GM19023 (cell line): ENCODE measurements at regions not wholly inside any gene's neighbourhood (a gene's known extent, or its start where the extent isn't known, plus 50 kb on each side); places are given as distances from the start of the nearest gene placed in this dataset.

ENCODE experiments used
- ATAC-seq: cut with Tn5 transposase; IDR thresholded peaks from one replicate; pipeline ENCODE4 v1.9.1; 2021; ENCODE audit warnings: mild to moderate bottlenecking, moderate library complexity; ENCODE audit not compliant: unreplicated experiment

DNA sequence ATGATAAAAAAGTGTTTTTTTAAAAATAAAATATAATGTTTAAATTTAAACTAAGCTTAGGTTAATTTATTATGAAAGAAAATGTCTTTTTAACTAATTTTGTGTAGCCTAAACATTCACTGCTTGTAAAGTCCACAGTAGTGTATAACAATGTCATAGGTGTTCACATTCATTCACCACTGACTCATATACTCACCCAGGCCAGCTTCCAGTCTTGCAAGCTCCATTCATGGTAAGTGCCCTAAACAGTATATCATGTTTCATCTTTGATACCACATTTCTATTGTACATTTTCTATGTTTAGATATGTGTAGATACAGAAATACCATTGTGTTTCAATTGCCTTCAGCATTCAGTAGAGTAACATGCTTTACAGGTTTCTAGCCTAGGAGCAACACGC is 530.3 kb downstream of the EPHA5 start:
- ATAC-seq = no peak

DNA sequence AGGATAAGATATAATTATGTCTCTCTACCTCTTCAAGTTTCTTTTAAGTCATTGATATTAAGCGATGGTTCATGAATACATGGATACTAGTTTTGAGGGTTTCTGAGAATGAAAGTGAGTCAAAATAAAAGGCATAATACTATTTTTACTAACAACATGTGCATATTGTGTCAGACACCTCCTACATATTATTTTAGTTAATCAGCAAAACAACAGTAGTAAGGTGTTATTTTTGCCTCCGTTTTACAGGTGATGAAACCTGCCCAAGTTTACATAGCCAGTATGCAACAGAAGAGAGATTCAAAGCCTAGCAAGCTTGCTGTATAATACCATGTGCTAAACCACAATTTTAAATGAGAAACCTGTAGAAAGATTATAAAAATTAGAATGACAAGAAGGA is 544.1 kb downstream of the EPHA5 start:
- ATAC-seq = no peak

DNA sequence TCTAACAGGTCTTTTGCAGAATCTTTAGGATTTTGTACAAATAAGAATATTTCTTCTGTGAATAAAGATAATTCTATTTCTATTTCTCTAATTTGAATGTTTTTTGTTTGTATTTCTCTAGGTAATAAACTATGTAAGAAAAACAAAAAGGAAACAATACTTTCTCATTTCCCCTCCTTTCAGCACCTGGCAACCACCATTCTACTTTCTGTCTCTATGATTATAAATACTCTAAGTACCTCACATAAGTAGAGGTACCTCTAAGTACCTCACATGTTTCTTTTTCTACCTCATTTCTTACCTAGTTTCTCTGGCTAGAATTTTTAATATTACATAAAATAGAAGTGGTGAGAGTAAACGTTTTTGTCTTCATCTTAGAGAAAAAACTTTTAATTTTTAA is 550.0 kb downstream of the EPHA5 start:
- ATAC-seq = no peak

DNA sequence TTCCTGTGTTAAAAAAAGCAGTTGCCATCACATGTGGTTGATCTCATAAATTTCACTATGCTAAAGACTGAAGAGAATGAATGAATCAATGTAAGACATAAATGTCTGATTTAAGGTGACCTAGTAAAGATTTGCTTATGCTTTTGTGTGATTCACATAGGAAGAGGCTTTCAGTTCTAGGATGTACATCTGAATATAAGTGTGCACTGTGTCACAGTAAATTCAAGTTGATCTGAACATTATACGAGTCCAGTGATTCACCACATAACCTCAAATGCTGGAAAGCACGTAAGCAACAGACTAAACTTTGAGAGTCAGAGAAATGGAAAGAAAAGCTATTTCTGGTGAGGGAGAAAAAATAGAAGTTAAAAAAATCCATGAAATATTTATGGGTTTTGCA is 567.9 kb downstream of the EPHA5 start:
- ATAC-seq = no peak

DNA sequence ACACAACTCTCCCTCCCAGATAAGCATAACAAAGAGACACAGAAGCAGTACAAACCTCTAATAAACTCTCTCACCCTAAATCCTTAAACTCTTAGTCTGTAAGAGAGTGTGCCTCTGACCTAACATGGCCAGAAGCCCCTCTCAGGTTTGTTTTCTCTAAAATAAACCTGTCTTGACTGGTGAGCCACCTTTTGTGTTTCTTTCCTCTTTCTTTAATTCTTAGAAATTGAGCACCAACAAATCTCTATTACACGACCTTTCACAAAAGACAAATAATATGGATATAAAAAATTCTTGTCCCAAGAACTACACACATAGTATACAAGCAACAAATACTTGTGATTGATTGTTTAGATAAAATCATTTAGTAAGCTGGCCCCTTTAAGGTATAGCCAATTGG is 573.7 kb downstream of the EPHA5 start:
- no peak for ATAC-seq

DNA sequence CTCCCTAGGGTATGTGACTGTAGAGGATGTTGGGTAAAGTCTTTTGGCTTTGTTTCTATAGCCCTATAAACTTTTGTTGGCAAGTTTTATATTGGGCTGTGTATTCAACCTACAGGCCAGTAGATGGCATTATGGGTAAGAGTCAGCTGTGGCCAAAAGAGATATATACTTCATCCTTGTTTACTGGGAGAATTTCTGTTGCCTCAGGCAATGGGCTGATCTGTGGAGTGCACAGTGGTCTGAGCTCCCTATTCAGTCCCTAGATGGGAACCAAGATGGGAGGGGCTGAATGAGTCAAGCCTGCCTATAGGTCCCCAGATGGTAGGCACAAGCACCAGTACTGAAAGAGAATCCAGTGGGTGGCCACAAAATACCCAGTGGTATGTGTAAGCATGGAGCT is 580.6 kb downstream of the EPHA5 start:
- no peak for ATAC-seq

DNA sequence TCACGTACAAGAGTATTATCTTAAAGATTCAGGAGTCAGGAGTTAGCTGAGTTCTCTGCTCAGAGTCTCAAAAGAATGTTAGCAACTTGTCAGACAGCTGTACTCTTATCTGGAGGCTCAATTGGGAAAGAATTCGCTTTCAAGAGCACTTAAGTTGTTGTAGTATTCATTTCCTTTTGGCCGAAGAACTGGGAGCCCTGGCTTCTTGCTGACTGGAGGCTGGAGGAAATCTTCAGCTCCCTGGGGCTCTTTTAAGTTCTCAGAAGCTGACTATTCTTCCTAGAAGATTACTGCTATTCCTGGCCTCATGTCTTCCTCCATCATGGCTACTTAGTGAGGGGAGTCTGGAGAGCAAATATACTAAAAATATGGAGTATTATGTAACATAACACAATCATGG is 587.2 kb downstream of the EPHA5 start:
- ATAC-seq = no peak

DNA sequence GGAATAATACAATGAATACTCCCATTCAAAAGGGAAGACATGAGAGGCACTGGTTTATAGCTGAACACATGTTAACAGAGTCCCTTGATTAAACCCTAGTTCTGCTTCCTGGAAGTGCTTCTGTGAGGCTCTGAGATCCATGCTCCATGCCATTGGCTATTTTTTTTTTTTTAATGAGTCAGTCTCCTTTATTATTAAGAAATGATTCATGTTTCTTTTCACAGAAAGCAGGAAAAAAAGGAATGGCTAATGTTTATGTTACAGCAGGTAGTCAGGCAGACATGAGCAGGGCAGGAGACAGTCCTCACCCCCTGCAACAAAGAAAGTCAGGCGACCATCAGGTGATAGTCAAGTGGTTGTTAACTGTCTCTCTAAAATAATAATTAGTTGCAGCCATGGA is 598.7 kb downstream of the EPHA5 start:
- no peak for ATAC-seq

DNA sequence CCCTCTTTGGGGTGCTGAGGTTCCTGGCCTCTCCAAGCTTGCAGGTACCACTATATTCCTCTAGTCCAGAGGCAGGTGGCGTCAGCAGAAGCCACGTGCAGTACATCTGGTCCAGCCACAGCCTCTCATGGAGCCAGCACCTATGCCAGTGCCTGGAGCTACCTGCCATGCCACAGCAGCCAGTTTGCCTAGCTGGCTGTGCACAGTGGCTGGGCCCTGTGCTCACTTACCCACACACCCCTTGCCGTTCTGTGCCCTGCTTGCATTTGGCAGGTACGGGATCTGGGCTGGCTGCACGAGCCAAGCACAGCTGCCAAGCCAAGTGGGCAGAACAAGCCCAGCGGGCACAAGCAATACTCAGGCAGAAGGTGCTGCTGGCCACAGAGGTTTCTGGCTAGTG is 601.1 kb downstream of the EPHA5 start:
- no peak for ATAC-seq

DNA sequence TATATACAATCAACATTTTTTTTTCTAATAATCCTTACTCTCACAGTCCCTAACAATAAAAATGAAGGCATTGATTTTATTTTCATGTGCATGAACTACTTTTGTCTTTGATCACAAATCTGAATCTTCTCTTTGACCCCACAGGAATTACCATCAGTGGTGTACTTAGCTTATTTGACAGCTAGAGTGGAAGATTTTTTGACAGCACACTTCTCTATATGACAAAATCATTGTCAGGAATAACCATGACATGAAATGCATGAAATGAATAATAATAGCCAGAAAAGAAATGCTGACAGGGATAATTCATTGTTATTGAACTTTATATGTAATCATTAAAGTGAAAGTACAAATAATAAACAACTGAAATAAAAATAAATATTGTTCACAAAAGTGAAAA is 604.2 kb downstream of the EPHA5 start:
- no peak for ATAC-seq

DNA sequence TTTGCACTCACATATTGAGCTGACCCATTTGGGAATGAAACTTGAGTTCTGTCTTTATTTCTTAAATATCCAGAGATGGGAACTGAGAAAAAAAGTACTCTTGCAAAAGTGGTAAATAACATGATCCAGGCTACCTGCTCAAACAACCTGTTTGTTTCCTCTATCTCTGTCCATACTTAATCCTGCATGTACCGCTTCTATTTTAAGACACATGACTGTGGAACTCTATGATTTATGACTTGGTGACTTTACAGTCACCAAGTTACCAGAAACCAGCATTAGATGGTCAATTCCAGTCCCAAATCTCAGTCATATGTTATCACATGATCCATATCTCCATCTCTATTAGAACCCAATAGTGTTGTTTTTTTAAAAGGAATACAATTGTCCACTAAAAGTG is 606.7 kb downstream of the EPHA5 start:
- ATAC-seq = no peak

DNA sequence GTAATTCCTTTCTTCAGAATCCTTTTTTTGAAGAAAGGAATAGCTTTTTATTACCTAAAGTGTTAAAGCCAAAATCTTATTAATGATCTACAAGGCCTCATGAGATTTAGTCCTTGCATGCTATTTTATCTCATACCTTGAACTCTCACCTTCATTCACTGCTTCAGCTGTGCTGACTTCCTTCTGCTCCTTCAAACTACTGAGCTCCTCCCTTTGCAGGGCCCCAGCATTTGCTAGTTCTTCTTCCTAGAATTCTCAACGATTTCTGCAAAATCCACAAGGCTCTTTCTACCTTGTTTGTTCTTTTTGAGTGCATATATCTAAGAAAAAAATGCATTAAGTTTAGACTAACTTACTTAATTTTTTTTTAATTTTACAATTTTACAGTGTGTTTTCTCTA is 619.5 kb downstream of the EPHA5 start:
- ATAC-seq = no peak

DNA sequence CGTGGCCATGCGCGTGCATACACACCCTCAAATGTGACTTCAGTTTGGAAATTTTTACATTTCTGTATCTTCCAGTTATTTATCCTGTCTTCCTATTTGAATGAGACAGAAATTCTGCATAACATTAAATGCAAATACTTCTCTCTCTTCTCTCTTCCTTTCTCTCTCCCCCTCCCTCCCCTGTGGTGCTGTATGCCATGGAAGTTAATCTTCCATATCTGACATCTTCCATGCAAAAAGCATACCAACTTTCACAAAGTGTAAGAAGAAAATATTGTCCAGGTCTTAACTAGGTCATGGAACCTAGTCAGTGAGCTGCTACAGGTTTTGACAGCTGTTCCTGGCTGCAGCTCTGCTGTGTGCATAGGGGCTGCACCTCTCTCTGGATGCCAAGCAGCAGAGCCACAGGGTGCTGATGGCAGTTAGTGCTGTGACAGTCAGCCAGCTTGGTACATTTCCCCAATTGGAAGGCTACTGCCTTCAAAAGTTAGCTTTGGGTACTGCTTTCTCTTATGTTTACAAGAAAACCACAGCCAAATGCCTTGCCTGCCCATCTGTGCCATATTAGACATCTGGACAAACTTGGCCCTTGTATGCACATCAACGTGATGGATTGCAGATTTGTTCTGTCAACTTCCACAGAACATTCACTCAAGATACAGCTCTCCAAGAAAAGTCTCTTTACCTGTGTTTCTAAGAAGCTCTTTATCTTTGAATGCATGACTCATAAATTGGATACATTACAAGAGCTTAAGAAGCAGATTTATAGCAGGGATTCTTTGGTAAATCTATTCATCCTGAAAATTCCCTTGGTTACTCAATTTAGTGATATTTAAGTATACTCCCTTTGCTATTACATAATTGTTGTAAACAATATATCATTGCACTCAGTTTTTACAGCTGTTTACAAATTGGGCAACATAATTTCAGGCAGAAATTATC is 623.8 kb downstream of the EPHA5 start:
- ATAC-seq = no peak

DNA sequence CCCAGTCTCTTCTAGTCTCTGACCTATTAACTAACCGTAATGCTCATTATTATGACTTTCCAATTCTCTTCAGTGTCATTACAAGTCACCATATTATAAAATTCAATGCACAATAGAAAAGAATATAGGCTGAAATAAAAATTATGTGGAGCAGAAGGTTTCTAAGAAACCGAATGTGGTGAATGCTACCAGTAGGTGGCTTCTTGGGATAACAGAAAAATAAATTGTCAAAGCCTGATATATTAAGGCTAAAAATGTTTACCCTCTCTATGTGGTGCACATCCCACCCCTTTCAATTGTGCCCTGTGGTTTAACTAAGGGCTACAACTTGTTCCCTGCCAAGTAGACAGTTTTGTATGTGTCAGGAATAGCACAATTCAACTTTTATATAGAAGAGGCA is 624.6 kb upstream of the TECRL start:
- ATAC-seq = no peak

DNA sequence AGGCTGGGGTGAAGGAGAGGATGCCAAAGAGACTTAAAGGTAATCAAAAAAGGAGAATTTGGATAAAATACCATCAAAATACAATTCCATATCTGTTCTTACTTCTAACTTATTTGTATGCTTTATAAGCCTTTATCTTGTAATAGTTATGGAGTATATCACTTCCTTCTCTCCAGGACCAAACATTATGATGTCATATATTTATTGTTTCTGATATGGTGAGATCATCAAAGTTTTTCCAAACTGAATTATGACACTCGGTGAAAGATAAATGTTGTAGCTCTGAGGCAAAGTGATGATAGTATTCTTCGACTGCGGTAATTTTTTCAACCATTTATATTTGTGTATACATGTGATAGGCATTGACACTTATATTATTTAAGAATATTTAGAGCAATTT is 619.3 kb upstream of the TECRL start:
- no peak for ATAC-seq

DNA sequence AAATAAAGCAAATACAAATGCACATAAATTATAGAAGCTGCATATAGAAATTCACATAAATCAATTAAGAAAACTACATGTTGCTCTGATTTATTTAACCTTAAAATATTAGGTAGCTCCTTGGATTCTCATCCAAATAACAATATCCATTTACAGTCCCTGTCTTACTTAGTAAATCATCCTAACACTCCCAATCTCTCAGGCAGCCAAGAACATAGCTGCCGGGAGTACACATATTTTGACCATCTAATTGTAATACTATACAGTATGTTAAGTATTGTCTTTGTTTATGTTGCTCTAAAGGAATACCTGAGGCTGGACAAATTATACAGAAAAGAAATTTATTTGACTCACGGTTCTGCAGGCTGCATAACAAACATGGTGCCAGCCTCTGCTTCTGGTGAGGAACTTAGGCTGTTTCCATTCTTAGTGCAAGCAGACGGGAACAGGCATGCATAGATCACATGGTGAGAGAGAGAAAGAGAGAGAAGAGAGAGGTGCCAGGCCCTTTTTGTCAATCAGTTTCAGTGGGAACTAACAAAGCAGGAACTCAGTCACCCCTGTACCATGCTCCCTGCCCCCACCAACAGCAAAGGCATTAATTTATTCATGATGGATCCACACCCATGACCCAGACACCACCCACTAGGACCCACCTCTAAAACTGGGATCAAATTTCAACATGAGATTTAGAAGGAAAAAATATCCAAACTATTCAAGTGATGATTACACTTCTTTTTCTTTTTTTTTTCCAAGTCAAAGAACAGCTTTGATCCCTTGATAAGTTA is 614.8 kb upstream of the TECRL start:
- ATAC-seq = no peak

DNA sequence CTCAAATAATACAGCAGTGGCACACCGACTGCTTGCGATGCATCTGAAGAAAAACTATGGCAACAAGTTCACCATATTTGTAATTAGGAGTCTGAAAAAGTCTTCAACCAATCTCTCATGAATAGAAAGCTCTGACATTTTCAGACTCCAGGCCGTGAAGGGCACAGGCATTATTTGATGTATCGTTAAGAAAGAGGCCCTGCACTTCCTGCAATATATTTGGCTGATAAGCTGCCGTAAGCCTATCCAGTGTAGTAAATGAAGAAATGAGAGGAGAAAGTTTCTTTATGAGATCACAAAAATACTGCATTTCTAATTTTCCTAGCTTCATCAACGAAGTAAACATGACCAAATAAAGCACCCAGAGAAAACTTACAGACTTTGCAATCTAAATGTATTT is 613.8 kb upstream of the TECRL start:
- ATAC-seq = no peak

DNA sequence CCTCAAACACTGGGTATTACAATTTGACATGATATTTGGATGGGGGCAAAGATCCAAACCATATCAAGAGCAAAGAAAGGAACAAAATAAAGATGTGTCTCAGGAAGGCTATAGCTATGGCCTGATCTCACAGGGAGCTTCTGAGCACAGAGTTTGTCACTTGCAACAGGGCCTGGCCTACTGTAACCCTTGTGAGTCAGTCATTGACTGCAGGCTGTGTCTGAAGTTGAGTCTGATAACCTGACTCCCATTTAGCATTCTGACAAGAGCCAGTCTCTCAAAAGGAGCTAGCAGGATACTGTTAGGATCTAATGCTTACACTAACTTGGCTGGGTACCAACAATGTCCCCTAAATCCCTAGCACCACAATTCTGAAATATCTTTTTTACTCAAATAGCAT is 612.5 kb upstream of the TECRL start:
- ATAC-seq = no peak

DNA sequence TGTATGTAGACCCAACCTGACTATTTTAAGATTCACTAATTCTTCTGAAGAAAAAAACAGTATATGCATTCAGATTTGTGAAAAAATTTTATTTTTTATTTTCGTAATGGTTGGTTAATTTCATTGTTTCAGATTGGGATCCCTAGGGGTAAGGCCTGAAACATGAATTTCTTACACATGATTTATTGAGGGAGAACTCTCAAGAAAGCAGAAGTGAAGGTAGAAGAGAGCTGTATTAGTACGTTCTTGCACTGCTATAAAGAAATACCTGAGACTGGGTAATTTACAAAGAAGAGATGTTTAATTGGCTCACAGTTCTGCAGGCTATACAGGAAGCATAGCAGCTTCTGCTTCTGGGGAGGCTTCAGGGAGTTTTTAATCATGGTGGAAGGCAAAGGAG is 611.9 kb upstream of the TECRL start:
- no peak for ATAC-seq

DNA sequence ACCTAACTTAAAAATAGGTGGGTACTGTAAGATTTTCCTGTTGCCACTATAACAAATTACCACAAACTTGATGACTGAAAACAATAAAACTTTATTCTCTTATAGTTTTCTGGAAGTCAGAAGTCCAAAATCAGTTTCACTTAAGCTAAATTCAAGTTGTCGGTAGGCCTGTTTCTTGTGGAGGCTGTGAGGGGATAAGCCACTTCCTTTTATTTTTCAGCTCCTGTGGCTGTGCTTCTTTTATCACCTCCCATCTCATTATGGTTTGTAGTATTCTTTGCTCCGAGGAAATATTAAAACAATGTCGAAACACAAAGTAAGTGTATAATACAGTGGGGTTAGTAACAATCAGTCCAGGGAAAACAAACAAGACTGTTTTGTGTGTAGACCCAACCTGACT is 610.5 kb upstream of the TECRL start:
- no peak for ATAC-seq

DNA sequence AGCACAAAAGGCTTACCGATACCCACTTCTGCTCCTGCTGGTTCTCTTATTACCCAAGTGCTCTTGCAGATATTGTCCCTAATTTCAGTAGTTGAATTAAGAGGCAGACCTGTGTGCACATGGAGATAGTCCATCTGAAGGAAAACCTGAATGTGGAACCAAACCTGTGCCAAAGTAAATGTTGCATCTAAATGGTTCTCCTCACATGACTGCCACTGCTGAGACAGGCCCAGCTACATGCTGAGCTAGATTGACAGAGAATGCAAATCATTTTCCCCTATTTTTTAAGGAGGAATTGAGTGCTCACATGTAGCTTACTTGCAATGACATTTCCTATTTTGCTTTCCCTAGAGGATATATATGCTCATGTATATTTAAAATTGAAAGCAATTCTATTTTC is 609.1 kb upstream of the TECRL start:
- ATAC-seq = no peak

DNA sequence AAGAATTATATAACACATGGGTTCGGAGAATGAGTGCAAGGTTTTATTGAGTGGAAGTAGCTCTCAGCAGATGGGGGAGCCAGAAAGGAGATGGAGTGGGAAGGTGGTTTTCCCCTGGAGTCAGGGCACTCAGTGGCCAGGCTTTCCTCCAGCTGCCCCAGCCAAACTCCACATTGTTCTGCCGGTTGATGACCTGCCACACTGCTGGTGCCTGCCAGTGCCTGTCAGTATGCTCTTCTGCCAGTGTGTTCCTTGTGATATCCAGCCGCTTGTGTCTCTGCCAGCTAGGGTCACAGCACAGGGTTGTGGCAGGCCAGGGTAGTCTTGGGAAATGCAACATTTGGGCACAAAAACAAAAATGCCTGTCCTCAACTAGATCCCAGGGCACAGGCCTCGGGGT is 604.8 kb upstream of the TECRL start:
- ATAC-seq = no peak
